NCI-H146 (cell line): ENCODE measurements at regions not wholly inside any gene's neighbourhood (a gene's known extent, or its start where the extent isn't known, plus 50 kb on each side); places are given as distances from the start of the nearest gene placed in this dataset.

Experiments used
- DNase-seq: peaks from one replicate; lab custom pipeline; 2025; lab: John Stamatoyannopoulos, UW

GRCh38 chr18:22673182-22673862, 255.6 kb upstream of the CTAGE1 start:
- no peak for DNase-seq

- DNase-seq, result no peak
Observed at GRCh38 chr18:22674272-22674671, 256.6 kb upstream of the CTAGE1 start.

GRCh38 chr18:22675006-22675405, 257.3 kb upstream of the CTAGE1 start:
- no peak for DNase-seq

GRCh38 chr18:22676423-22676822, 256.7 kb upstream of the RBBP8 start:
- DNase-seq, result no peak

GRCh38 chr18:22678486-22678885, 254.6 kb upstream of the RBBP8 start:
- DNase-seq, result no peak

GRCh38 chr18:22680944-22681343, 252.2 kb upstream of the RBBP8 start:
- no peak for DNase-seq

GRCh38 chr18:22681908-22682307, 251.2 kb upstream of the RBBP8 start:
- no peak for DNase-seq

GRCh38 chr18:22682720-22683119, 250.4 kb upstream of the RBBP8 start:
- DNase-seq, result no peak

- peak; percentile 27 for DNase-seq
Observed at GRCh38 chr18:22683196-22683676, 249.9 kb upstream of the RBBP8 start.

- DNase-seq, result no peak
Observed at GRCh38 chr18:22683786-22684185, 249.3 kb upstream of the RBBP8 start.

GRCh38 chr18:22684268-22684667, 248.9 kb upstream of the RBBP8 start:
- no peak for DNase-seq

GRCh38 chr18:22685788-22686187, 247.3 kb upstream of the RBBP8 start:
- DNase-seq, result no peak

GRCh38 chr18:22687892-22688680, 245.0 kb upstream of the RBBP8 start:
- DNase-seq, result no peak

GRCh38 chr18:22688877-22689496, 244.1 kb upstream of the RBBP8 start:
- no peak for DNase-seq

GRCh38 chr18:22689712-22690111, 243.4 kb upstream of the RBBP8 start:
- no peak for DNase-seq

GRCh38 chr18:22690556-22690955, 242.6 kb upstream of the RBBP8 start:
- no peak for DNase-seq

- DNase-seq, result no peak
Observed at GRCh38 chr18:22691946-22692710, 241.0 kb upstream of the RBBP8 start.

GRCh38 chr18:22694954-22695353, 238.2 kb upstream of the RBBP8 start:
- no peak for DNase-seq

- no peak for DNase-seq
Observed at GRCh38 chr18:22695674-22696073, 237.5 kb upstream of the RBBP8 start.

- DNase-seq, result no peak
Observed at GRCh38 chr18:22697561-22697960, 235.6 kb upstream of the RBBP8 start.

GRCh38 chr18:22698711-22699110, 234.4 kb upstream of the RBBP8 start:
- DNase-seq, result no peak

- no peak for DNase-seq
Observed at GRCh38 chr18:22699629-22700028, 233.5 kb upstream of the RBBP8 start.
